IMR-90 (cell line): ENCODE measurements at regions not wholly inside any gene's neighbourhood (a gene's known extent, or its start where the extent isn't known, plus 50 kb on each side); places are given as distances from the start of the nearest gene placed in this dataset.

Source experiments
- BHLHE40 ChIP-seq: fragments of 150-350 bp; IDR thresholded peaks from 2 replicates; pipeline ENCODE4 v1.6.1; 2016; ENCODE audit warnings: mild to moderate bottlenecking, low read depth, low read length
- CEBPB ChIP-seq: IDR thresholded peaks from 2 replicates; pipeline ENCODE4 v1.6.1; 2012; ENCODE audit warnings: low read depth, low read length, improper control_type of control experiment
- CTCF ChIP-seq: conservative IDR thresholded peaks from 2 replicates; pipeline ENCODE4 v1.5.1; 2012; ENCODE audit warnings: mild to moderate bottlenecking, low read depth, low read length, improper control_type of control experiment
- FOS ChIP-seq: fragments of 150-350 bp; IDR thresholded peaks from 2 replicates; pipeline ENCODE4 v1.6.1; 2016; ENCODE audit warnings: low read depth, low read length
- MAFK ChIP-seq: IDR thresholded peaks from 2 replicates; pipeline ENCODE4 v1.6.1; 2012; ENCODE audit warnings: low read depth, low read length, improper control_type of control experiment
- MAZ ChIP-seq: IDR thresholded peaks from 2 replicates; pipeline ENCODE4 v1.6.1; 2012; ENCODE audit warnings: low read depth, mild to moderate bottlenecking, low read length, improper control_type of control experiment, moderate library complexity, borderline replicate concordance
- POLR2A ChIP-seq: IDR thresholded peaks from 2 replicates; pipeline ENCODE4 v1.6.1; 2012; ENCODE audit warnings: mild to moderate bottlenecking, low read depth, low read length
- RAD21 ChIP-seq: IDR thresholded peaks from 2 replicates; pipeline ENCODE4 v1.6.1; 2012; ENCODE audit warnings: low read length, improper control_type of control experiment
- RCOR1 ChIP-seq: IDR thresholded peaks from 2 replicates; pipeline ENCODE4 v1.6.1; 2012; ENCODE audit warnings: mild to moderate bottlenecking, low read length, improper control_type of control experiment; ENCODE audit not compliant: insufficient replicate concordance
- RFX5 ChIP-seq: IDR thresholded peaks from 2 replicates; pipeline ENCODE4 v1.8.0; 2012; ENCODE audit warnings: low read depth, mild to moderate bottlenecking, low read length, moderate library complexity
- SMC3 ChIP-seq: fragments of 150-350 bp; IDR thresholded peaks from 2 replicates; pipeline ENCODE4 v1.6.1; 2016; ENCODE audit warnings: low read depth, mild to moderate bottlenecking, antibody characterized with exemption, low read length, moderate library complexity
- TF ChIP-seq, protein P1 (sequence below): fragments of 150-350 bp; IDR thresholded peaks from 2 replicates; pipeline ENCODE4 v1.6.1; 2017; ENCODE audit warnings: mild to moderate bottlenecking, antibody characterized with exemption, low read length, low read depth
- TF ChIP-seq, protein P2 (sequence below): fragments of 150-350 bp; IDR thresholded peaks from 2 replicates; pipeline ENCODE4 v1.6.1; 2016; ENCODE audit warnings: low read depth, mild to moderate bottlenecking, low read length, moderate library complexity, borderline replicate concordance

DNA sequence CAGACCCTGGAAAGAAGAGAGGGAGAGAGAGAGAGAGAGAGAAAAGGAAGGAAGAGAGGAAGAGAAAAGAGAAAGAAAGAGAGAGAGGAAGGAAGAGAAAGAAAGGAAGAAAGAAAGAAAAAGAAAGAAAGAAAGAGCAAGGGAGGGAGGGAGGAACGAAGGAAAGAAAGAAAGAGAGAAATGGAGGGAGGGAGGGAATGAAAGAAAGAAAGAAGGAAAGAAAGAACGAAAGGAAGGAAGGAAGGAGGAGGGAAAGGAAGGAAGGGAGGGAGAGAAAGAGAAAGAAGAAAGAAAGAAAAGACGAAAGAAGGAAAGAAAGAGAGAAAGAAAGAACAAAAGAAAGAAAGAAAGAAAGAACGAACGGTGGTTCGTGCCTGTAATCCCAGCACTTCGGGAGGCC is 133.4 kb downstream of the HNRNPD start:
- TF ChIP-seq CTCF (no peak), CEBPB (no peak), POLR2A (no peak), MAFK (no peak), RAD21 (no peak), FOS (no peak), RFX5 (no peak), SMC3 (no peak), RCOR1 (no peak), MAZ (no peak), BHLHE40 (no peak)
- TF ChIP-seq, protein P1, sequence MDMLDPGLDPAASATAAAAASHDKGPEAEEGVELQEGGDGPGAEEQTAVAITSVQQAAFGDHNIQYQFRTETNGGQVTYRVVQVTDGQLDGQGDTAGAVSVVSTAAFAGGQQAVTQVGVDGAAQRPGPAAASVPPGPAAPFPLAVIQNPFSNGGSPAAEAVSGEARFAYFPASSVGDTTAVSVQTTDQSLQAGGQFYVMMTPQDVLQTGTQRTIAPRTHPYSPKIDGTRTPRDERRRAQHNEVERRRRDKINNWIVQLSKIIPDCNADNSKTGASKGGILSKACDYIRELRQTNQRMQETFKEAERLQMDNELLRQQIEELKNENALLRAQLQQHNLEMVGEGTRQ = no peak
- TF ChIP-seq, protein P2, sequence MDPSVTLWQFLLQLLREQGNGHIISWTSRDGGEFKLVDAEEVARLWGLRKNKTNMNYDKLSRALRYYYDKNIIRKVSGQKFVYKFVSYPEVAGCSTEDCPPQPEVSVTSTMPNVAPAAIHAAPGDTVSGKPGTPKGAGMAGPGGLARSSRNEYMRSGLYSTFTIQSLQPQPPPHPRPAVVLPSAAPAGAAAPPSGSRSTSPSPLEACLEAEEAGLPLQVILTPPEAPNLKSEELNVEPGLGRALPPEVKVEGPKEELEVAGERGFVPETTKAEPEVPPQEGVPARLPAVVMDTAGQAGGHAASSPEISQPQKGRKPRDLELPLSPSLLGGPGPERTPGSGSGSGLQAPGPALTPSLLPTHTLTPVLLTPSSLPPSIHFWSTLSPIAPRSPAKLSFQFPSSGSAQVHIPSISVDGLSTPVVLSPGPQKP = no peak
